GM20431 (cell line): ENCODE measurements at regions not wholly inside any gene's neighbourhood (a gene's known extent, or its start where the extent isn't known, plus 50 kb on each side); places are given as distances from the start of the nearest gene placed in this dataset.
"Not testable (repeated sequence)": the region's sequence is repeated elsewhere in the genome, so short reads cannot be mapped to it uniquely, and the experiment has no call there.

Experiments
- in situ Hi-C: fragments of 300-500 bp; cut with MseI, MboI; formaldehyde crosslinking; loops from one replicate; pipeline ENCODE4 v1.15.0; 2020; ENCODE audit warnings: low sequenced_read_pairs; ENCODE audit not compliant: unreplicated experiment

DNA sequence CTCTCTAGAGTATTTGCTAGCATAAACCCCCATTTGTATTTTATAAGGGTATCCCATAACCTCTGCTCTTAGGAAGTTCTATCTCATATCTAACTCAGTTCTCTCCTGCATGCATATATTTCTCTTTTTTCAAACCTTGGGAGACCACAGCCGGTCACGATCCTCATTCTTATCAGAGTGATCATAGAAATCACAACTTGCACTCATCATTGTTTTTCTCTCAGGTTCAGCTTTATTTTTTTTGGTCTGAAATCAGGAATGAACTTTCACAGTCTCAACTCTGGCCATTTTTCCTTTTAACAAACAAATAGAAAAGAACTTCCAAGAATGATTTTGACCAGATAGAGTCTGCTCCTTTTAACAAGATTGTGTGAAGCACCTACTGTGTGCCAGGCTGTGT, 98.6 kb upstream of the BLID start:
- in situ Hi-C loops = loop anchor here (25.0 kb wide), 1 partner anchor 298 kb away; no protein-coding TSS in a partner anchor

DNA sequence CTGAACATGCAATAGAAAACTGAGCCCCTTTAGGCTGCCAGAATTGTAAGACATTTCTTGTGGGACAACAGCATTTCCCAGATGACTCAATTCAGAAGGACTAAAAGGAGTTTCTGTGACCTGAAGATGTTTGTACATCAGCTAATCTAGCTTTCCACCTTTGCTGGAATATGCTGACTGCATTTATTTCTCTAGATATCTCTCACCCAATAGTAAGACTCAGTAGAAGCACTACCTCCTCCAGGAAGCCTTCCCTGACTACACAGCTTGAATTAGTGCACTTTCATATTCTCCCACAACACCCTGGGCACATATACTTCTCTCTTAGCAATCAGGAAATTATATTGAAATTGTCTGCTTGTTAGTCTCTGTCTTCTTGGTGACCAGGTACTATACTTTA, 98.1 kb upstream of the BLID start:
- in situ Hi-C loops = loop anchor here (25.0 kb wide), 1 partner anchor 298 kb away; no protein-coding TSS in a partner anchor

DNA sequence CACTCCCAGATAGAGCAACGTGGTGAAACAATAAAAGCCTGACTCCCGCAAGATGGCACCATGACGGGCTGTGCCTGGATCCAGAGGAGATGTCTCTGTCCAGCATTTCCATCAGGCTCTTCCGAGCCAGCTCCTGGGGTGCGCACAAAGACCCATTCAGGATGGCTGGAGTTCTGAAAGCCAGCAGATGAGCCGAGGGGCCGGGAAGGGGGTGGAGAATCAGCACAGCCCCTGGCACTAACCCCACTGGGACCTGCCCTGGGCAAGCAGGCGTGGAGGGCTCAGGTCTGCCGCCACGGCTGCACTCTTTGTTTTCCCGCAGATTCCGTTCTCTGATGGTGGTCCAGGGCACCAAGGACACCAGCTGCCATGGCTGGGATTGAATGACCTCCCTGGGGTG, 97.2 kb upstream of the BLID start:
- in situ Hi-C loops = loop anchor here (25.0 kb wide), 1 partner anchor 299 kb away; no protein-coding TSS in a partner anchor

DNA sequence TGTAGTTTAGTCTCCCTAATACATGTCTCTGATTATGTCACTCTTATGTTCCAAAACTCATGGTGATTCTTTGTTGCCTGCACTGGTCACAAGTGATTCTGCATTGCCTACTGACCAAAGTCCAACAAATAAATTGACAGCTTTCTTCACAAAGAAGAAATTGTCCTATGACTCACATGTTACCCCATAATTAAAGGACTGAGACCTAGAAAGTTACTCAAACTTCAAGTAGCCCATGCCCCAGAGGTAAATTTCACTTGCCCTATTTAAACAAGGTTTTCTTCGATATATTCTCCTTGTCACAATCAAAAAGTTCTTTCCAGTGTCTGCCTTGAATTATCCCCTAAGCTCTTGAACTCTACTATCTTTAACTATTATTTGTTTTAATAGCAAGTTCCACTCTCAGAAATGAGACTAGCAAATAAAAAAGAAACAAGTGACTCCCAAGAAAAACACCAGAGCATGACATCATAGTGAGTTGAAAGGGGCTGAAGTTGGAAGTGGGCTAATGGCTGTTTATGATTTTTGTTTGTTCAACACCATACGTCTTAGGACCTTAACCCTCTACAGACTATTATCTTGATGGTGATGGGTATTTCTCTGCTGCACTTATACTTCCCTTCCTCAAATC, 94.5 kb upstream of the BLID start:
- in situ Hi-C loops = loop anchor here (25.0 kb wide), 1 partner anchor 302 kb away; no protein-coding TSS in a partner anchor

DNA sequence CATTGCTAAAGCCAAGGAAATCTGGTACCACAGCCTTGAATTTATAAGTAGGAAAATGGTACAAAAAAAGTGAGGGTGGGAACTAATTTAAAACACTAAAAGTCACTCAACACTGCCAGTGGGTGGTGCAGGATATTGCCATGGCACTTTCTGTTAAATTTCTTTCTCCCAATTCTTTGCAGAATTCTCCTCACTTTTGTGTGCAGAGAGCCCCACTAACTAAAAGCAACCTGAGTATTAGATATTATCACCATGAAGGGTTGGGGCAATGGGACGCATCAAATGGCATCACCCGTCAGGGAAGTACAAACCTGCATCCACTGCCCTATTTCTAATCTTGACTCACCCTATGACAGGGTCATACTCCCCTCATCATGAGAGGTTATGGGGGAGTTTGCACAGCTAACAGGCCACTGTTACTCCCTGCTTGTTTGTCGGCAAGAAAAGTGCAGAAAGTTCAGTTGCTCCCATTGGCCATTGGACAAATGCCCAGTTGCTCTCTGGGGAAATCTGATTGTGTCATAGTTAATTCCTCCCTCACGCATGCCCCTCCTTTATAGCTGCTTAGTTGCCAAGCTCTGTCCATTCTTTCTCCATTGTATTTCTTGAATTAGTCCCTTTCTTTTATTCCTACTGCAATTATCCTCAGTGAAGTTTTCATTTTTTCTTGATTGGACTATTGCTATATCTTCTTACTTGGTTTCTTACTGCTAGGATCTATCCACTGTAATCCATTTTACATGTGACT, 93.8 kb upstream of the BLID start:
- in situ Hi-C loops = loop anchor here (10.0 to 25.0 kb wide), 2 partner anchors 303 to 555 kb away; no protein-coding TSS in a partner anchor

DNA sequence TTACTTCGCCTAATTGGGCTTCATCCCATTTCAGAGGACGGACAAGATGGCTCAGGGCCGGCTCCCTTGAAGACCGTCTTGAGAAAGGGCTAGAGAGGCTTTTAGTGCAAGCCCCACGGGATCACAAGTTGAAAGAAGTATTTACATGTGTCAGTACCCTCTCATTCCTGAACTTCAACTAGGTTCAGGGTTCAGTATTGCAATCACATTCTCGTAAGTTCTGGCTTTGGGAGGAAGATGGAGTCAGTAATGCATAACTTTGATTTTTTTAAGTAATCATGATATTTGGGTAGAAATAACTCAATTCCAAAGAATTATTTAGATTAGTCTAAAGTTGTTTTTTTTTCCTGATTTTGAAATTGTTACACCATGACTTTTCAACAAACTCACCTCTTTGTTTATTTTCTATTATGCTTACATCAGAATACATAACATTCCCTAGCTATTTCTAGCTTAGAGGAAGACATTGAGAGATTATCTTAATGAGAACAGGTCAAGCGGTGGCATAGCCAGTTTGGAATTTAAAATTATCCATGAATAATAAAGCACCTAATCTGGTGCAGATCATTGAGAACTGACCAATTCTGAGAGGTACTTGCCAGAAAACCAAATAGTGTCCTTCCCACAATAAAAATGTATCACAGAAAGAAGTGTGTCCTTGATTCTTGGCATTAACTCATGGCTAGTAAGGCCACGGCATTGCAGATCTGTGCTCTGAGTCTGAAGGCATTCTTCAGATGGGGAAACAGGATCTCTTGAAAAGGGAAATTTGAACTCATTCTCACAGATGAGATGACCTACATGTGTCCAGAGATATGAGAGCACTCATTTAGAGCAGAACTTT, 92.1 kb upstream of the BLID start:
- in situ Hi-C loops = loop anchor here (10.0 to 25.0 kb wide), 2 partner anchors 304 to 553 kb away; no protein-coding TSS in a partner anchor

DNA sequence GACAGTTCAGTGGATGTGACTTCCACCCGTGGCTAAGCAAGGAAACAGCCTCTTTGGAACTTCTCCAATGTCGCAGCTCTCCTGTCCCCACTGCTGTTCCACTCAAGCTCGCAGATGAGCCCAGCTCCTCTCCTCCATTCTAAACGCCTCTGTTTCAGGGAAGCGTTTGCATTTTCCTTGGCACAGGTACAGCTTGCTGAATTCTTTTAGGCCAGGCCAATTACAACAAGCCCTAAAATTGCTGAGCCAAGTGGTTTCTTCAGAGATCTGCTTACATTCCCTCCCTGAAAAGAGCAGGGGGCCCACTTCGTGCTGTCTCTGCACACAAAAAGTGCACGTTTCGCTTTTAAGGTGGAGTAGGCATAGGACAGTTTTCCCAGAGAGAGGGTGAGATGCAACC, 91.5 kb upstream of the BLID start:
- in situ Hi-C loops = loop anchor here (10.0 to 25.0 kb wide), 2 partner anchors 305 to 553 kb away; no protein-coding TSS in a partner anchor

DNA sequence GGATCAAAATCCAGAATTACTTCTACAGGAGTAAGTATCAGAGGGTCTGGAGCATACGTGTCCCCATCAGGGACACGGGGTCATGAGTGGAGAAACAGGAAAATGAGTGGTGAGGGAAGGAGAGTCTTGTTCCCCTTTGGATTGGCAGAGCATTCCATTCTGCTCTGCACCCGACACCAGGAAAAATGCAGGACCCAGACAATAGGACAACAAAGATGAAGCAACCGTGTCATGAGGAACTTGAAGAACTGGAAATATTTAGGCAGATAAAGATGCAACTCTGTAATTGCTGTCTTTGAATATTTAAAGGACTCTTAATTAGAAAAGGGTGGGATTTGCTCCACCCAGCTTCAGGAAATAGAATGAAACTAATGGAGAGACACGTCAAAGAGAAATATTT, 89.0 kb upstream of the BLID start:
- in situ Hi-C loops = loop anchor here (10.0 to 25.0 kb wide), 2 partner anchors 307 to 550 kb away; no protein-coding TSS in a partner anchor

DNA sequence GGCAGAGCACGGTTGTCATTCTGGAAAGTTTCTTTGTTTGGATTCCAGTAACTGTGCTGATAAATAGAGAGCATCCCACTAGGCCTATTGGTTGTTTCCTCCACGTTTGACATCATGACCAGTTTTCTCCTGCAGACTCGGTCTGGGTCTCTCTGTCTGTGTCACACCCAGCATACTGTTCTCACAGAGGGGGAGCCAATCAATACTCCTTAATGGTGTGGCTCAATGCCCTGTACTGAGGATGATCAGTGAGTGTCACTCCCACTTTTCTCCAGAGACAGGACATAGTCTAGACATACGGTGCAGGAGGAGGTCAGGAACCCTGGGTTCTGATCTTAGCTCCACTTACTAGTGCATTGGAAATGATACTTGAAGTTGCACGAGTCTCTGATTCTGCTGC, 88.2 kb upstream of the BLID start:
- in situ Hi-C loops = loop anchor here (10.0 to 25.0 kb wide), 2 partner anchors 308 to 549 kb away; no protein-coding TSS in a partner anchor

DNA sequence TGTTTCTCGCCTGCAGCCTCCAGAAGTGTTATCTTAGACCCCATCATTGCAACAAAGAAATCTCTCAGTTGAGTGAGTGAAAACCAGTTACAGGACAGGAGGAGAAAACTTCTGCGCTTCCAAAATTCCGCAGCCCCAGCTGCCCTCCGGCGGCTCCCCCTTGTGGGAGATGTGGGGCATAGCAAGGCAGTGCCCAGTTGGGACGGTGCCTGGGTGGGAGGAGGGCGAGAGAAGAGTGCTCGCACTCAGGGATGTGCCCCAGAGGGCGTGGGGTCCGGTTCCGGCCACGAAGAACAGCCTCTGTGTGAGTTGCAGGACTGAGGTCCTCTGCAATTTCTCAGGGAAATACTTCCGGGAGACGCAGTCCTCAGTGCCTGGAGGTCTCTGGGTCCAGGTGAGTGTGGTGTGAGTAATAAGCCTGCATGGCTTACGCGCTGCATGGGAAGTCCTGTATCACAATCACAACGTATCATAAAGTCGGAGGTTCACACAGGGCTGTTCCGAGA, 87.0 kb upstream of the BLID start:
- in situ Hi-C loops = loop anchor here (10.0 to 25.0 kb wide), 2 partner anchors 309 to 548 kb away; no protein-coding TSS in a partner anchor

DNA sequence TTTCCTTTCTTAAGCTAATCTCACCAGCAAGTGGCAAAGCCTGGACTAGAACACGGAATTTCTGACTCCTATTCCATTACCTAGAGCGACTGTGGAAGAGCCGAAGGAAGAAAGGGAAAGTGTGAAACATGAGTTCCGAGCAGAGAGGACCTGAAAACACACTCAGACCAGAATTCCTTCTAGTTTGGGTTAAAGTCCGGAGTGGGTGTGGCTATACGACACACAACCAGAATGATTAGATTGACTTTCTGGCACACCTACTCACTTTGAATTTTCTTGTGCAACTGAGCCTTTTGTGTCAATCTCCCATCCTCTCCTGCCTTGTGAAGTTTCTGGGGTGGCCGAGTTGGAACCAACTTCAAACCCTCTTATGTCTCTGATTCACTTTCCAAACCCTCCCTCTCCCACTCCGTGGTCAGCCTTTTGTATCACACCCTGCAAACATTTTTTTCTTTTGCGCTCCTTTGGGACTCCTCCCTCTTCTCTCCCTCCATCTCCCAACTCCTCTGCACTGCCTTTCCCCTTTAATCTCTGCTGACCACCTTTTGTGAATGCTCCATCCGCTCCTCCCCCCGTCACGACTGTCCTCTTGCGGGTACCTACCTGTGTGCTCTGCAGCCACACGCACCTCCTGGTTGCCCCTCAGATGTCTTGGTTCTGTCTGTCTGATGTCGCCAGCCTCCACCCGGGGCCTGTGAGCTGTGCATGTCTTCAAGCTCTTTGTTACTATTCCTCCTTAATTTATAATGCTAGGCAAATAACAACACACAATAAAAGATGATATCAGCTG, 86.3 kb upstream of the BLID start:
- in situ Hi-C loops = loop anchor here (10.0 to 25.0 kb wide), 2 partner anchors 310 to 548 kb away; no protein-coding TSS in a partner anchor

DNA sequence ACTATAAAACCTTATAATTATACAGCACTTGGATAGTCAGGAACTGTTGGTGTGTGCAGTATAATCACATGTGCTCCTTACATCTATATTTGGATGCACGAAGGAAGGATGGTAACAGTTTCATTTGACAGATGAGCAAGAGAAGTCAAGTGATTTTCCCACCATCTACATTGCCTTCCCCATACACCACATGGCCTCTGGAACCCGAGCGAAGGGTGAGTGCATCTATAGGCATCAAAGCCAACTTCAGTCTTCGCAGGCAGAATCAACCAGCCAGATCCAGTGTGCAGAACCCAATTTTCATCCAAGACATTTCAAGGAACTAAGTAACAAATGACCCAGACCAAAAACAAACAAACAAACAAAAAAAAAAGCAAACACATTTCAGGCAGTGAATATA, 85.1 kb upstream of the BLID start:
- in situ Hi-C loops = loop anchor here (10.0 to 25.0 kb wide), 2 partner anchors 311 to 546 kb away; no protein-coding TSS in a partner anchor

DNA sequence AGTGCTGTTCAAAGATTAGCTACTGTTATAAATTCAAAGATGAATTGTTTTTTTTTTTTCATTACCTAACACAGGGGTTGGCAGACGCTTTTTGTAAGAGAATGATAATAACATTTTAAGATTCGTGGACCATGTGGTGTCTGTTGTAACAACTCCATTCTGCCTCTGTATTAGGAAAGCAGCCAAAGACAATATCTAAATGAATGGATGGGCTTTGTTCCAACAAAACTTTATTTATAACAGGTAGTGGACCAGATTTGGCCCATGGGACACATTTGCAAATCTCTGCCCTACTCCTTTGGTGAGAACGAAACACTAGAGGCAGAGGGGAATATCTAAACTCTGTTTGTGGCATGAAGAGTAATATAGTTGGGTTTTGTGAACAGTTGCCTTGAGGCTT, 83.6 kb upstream of the BLID start:
- in situ Hi-C loops = loop anchor here (10.0 to 25.0 kb wide), 2 partner anchors 313 to 545 kb away; no protein-coding TSS in a partner anchor

DNA sequence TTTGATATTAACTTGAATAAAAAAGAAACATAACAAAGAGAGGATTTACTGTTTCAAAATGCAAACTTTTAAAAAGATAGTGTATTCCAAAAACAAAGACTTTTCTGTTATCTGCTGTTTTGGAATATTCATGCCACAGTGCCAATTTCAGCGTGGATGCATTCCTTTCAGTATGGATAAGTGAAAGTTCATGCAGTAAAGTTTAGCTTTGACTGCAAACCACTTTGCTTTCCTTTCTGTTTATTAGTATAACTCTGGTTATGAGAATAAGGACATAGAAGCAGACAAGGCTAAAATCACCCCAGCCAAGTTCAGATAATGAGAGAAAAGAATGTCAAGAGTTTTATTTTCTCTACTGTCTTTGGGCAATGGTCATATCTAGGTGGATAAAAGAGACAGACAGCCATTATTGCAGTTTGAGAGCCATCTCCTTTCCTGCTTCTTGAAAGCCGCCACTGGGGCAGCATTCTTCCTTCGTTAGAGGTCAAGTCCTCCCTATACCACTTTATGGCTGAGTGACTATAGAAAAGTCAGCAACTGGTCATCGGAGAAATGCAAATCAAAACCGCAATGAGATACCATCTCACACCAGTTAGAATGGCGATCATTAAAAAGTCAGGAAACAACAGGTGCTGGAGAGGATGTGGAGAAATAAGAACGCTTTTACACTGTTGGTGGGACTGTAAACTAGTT, 82.4 kb upstream of the BLID start:
- in situ Hi-C loops = no loop called here

DNA sequence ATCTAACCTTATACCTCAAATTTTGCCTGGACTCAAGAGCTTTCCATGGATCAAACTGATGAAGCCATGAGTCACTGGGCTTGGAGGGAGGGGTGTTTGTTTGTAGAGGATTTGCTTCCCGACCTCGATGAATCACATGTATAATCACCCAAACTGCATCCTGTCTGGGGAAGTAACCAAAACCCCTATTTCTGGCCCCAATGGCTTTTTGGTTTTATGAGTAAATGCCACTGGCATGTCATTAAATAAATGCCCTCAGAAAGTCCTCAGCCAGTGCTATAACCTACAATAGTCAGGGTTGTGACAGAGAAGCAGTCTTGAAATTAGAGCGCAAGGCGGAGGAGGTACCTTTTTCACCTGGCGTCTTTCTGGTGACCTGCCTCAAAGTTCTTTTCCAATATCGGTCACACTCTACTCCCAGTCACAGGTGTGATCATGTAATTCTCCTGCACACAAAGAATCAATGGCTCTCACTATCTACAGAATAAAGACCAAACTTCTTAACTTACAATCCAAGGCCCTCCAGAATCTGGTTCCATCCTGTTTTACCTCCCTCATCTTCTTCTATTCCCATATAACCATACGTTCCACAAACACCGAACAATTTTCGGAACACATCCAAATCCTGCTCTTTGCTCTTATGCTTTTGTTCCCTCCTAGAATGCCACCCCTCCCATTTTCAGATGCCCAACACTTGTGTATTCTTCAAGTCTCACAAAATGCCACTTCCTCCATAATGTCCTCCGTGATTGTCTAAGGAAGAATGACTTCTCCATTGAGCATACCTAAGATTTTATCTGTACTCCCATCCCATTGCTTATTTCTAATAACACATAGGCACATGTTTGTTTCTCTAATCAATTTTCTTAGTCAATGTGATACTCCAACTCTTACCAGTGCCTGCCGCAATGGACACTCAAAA, 81.3 kb upstream of the BLID start:
- in situ Hi-C loops = no loop called here

DNA sequence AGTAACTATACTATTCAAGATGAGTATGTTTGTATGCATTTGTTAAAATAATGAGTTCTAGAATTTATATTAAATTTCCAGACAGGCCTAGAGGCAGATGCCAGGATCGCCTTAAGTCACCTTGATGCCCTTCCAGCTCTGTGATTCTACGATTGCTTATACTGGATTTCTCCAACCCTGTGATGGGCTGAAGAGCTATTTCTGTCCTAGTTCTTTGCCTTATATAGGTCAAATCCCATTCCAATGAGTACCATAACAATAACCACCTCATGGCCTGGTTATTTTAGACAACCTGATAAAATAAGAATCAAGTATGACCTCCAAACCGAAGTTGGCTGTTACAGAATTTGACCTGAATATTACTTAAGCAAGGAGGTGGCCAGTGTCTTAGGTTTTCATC, 79.8 kb upstream of the BLID start:
- in situ Hi-C loops = no loop called here

DNA sequence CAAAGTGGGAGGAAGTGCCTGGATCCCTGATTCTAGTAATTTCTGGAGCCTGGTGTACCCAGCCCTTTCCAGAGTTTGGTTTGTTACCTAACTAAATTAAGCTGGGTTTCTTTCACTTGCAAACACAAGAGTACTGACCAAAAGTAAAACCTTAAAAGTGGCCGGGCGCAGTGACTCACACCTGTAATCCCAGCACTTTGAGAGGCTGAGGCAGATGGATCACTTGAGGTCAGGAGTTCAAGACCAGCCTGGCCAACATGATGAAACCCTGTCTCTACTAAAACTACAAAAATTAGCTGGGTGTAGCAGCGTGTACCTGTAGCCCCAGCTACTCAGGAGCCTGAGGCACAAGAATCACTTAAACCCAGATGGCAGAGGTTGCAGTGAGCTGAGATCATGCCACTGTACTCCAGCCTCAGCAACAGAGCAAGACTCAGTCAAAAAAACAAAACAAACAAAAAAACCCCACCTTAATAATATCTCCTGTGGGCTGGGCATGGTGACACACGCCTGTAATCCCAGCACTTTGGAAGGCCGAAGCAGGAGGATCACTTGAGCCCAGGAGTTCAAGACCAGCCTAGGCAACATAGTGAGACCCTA, 78.0 kb upstream of the BLID start:
- in situ Hi-C loops = not testable (repeated sequence)
